LoVo (cell line): ENCODE measurements at regions not wholly inside any gene's neighbourhood (a gene's known extent, or its start where the extent isn't known, plus 50 kb on each side); places are given as distances from the start of the nearest gene placed in this dataset.

ENCODE experiments used
- DNase-seq: peaks from one replicate; pipeline ENCODE4 v3.0.0-alpha.2; 2016; ENCODE audit warnings: low spot score

DNA sequence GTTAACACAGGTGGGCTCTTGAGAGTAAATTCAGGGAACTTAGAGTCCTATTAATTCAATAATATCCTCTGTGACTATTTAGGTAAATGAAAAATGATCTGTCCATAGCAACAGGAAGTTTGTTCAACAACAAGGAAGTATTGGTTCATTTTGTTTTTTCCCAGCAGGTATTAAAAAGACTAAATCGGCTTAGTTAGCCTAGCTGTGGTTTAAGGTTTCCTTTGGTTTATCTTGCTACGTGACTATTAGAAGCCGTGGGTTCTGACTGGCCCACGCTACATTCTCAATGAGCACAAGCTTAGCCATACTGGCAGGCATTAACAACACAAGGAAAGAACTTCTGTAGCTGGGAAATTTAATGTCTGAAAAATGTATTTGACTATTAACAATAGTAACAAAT lies 168.8 kb upstream of the HS3ST1 start:
- no peak for DNase-seq

DNA sequence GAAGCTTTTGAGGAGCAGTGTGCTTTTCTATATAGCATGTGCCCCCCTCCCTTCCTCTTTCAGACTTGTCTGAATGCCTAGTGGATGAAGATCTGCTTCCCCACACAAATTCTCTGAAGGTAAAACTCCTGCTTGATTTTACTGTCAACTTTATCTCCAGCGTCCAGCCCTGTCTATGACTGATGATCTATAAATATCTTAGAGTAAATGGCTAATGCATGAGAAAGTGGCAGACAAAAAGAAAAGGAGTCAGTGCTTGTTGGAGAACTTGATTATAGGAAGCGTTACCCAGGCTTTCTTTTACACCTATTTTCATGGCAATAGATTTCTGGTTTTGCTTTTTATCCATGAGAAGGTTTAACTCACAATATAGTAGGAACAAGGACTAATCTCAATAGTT lies 168.3 kb upstream of the HS3ST1 start:
- DNase-seq: no peak

DNA sequence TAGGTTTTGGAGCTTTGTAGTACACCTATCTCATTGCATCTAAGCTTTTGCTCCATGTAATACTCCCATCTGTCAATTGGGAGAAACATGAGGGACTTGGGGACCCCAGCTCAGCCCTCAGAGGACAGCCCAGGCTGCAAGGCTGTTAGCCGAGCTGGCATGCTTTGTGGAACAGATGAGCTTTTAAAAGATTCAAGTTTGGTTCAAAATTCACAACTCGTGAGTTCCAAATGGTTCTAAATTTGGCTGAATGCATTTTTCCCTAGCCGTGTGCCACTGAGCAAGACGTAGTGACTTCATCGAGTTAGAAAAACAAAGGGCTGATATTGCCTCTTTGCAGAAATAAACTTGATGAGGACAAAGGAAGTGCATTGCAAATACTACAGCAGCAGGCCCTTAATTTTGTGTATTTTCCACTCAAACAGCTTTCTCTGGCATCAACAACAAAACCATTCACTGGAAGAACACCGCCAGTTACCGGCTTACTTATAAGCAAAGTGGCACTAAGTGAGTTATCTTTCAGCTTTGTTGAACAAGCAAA lies 165.0 kb upstream of the HS3ST1 start:
- DNase-seq: no peak

DNA sequence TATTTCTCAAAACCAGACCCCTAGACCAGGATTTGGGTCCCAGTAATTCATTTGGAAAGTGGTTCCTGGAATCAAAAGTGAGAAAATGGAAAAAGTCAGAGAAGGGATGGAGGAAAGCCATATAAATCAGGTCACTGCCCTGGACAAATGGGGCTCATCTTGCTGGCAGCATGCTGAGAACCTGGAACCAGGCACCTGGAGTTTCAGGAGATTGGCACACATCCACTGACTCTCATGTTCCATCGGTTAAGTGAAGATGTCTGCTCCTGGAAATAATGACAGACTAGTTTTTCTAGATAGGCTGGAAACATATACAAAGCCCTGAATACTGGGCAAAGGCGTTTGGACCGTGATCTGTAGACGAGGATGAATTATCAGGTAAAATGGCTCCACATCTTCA lies 163.6 kb upstream of the HS3ST1 start:
- no peak for DNase-seq

DNA sequence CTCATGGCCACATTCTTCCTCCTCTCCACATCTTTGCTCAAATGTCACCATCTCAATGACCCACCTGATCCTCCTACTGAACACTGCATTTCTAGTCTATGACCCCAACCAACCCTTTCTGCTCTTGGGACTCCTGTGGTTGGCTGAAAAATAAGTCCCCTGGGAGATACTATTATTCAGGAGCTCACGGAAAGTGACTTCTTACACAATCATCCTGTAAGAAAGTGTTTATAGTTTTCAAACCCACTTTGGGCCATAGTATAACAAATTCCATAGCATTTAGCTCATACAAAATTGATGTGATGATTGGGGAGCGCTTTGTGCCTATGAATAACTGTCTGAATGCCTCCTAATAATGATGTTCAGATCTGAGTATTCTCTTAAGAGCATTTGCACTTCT lies 161.4 kb upstream of the HS3ST1 start:
- DNase-seq: no peak

DNA sequence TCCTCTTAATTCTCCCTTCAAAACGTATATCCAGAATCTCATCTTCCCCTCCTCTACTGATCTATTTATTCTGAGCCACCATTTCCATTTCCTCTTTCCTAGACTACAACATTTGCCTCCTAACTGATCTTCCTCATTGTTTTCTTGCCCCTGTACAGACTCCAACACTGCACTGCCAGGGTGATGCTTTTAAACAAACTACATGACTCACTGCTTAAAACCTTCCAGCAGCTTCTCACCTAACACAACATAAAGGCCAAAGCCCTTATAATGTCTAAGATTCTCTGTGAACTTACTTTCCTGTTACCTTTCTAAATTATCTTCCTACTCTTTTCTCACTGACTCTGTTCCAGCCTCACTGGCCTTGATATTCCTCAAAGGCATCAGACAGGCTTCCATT lies 161.0 kb upstream of the HS3ST1 start:
- no peak for DNase-seq

DNA sequence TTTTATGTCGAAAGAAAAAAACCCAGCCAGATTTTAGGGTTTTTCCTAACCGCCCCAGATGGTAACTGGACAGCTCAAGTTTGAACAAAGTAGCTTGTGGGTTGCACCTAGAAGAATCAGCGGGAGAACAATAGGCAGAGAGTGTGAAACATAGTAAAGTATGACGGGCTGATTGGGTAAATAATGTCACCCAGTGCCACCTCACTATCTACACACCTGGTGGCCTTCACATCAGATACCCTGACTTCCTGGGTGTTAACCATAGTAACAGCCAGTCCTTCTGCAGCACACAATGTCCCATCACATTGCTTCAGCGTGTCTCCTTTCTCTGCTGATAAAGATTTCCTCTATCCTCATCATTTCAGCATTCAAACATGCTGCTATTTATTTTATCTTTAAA lies 159.1 kb upstream of the HS3ST1 start:
- no peak for DNase-seq

DNA sequence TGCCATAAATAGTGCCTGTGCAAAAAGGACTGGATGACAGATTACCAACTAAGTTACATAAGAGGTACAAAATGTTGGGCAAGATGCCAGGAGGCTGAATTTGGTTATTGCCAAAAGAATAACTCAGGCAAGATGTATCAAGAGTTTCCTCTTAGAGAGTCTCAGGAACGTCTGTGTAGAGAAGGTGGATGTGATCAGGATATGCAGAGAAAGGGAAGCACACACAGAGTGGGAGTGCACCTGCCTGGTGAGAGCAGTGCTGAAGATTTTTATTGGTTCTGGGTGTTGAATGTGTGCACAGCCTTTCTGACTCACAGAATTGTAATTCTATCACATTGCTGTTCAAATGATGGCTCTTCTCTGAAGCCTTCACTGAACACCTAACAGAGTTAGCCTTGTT lies 156.8 kb upstream of the HS3ST1 start:
- DNase-seq: peak; percentile 34

DNA sequence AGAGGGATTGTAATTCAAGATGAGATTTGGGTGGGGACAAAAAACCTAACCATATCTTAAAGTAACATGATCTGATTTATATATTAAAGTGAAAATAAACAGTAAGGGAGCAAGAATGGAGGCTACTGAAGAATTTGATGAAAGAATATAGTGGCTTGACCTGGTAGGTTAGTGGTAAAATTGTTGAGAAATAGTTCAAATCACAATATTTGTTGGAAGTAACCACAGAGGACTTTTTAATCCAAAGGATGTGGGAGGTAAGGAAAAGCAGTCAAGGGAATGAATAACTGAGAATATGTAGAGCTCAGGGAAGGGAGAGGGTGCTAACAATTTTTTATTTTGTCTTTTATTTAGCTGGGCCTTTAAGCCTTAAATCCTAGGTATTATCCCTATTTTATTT lies 139.8 kb upstream of the HS3ST1 start:
- DNase-seq: no peak

DNA sequence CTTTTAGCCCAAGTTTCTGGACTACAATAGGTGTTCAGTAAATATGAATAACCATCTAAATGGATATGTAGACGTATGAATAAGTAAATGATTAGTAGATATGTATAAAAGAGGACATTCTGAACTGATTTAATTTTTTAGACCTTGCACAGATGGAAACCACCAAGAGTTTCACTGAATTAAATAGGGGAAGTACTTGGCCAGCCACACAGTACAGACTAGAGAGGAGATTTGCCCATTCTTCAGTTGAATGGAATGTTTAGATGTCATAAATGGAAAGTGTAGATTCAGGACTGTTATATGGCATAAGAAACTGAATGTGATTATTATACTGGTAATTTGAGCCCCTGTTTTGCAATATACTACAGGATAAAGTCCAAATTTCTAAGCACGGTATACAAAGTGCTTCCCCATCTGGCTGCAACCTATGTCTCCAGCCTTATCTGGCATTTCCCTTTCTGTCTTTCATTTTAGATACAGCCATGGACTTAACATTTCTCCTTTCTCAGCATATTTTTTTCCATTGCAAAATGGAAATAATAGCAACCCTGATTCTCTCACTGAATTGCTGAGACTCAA lies 137.8 kb upstream of the HS3ST1 start:
- peak; percentile 18 for DNase-seq

DNA sequence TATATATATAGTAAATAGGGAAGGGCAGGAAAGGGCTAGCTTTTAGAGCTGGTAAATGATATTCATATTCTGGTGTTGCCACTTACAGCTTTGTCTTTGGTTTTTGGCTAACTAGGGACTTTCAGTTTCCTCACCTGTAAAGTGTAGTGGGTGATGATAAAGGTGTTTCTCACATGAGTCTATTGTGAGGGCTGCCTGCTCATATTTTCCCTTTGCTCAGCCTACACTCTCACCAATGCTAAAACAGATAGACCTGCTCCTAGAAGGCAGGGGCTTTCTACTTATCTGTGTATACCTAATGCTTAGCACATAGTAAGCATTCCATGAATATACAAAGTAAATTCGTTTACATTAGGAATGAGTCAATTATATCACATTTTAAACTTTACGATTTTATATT lies 137.2 kb upstream of the HS3ST1 start:
- DNase-seq: no peak

DNA sequence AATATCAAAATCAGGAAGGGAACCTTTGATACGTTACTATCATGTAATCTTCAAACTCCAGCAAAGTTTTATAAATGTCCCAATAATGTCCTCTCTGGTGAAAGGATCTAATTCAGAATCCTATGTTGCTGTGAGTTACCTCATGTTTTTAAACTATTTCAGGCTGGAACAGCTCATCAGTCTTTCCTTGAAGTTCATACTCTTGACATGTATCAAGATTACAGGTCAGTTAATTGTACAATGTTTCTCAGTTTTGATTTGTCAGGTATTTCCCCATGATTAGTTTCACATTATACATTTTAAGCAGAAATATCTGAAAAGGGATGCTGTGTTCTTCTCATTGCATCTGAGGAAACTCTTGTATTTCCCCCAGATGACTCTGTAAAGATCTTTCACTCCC lies 136.5 kb upstream of the HS3ST1 start:
- DNase-seq: no peak

DNA sequence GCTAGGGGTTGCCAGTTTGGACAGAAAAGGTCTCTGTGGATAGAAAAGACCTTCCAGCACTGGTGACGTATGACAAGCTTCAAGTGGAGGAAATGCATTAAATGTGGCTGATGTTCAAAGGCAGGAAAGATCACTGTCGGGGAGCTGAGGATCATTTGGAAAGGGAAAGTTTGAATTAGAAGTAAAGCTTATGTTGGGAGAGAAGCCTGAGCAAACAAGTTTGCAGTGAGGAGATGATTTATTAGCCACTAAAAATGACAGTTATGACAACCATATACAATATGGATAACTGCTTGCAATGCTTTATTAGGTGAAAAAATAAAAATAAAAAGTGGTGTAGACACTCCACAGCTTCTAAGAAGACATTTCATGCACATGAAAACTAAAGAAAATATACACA lies 135.3 kb upstream of the HS3ST1 start:
- no peak for DNase-seq

DNA sequence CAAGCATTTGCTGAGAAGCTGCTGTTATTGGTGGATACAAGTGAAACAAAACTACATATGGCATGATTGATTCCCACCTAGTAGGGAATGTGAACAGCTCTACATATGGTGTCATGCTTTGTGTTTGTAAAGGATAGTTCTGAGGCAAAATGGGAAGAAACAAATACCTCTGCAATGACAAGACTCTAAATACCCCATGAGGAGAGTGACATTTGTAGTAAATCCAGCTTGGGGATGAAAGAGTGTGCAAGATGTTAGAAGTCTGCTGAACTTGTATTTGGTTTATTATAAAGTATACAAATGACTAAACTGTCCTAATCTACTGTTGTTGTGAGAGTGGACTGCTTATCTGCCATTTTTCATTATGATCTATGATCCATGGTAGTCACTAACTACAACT lies 120.8 kb upstream of the HS3ST1 start:
- DNase-seq: no peak

DNA sequence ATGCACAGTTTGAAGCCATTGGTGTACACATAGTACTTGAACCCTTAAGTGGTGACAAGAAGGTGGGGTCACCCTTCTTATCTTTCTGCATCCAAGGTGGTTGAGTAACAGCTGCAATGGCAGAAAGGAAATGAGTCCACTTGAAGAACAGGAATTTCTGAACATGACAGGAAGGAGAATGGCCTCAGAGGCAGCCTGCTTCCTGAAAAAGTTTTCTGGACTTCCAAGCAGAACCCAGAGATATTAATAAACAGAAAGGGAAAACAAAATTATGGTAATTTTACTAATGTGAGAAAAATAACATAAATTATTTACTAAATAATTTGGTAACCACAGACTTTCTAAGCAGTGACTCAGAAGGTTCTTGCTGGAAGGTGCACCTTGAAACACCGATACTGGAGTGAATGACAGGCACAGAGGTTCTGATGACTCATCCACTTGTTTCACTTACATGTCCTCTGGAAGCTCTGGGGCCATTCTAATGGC lies 119.9 kb upstream of the HS3ST1 start:
- DNase-seq: peak; percentile 52

DNA sequence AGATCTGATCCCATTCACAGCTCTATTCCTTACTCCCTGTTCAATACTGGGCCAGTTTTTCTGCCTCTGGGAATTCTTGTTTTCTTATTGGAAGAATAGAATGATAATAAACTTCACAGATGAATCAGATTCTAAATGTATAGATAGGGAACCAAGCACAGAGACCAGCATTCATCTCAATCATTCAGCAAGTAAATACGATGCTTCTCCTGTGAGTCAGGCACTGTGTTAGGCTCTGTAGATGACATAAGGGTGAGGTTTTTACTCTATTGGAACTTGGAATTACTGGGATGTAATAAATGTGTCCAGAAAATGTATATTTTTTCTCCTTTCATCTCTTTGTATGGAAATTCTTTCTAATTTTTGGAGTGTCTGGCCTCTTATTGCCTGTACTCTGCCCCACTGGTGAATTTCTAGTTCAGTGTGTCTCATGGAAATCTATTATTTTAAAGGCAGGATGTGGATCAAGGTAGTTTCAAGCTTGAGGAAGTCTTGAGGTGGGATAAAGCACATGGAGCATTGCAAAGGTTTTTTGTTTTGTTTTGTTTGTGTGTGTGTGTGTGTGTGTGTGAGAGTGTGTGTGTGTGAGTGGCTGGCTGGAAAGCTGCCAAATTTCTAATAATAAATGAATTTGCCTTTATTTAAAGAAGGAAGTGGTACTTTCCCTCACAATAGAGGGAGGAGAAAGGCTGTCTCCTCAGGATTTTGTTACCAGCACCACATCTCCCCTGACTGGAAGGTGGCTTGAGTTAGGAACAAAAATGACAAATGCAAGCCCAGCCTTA lies 117.9 kb upstream of the HS3ST1 start:
- DNase-seq: no peak

DNA sequence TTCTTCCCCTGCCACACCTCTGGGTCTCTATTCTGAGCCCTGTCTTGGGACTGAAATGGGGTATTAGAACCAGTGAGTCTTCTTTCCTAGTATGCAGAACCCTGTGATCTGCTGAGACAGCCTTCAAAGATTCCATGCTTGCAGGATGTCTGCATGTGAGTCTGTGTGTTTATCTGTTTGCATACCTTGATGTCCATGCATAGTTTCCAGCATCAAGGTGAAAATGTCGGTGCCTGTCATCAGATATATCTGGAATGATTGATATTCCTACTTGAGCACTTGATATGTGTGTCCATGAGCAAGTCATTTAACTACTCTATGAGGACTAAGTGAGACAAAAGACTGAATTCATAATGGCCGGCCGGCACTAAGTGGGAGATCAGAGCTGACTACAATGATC lies 117.0 kb upstream of the HS3ST1 start:
- no peak for DNase-seq

DNA sequence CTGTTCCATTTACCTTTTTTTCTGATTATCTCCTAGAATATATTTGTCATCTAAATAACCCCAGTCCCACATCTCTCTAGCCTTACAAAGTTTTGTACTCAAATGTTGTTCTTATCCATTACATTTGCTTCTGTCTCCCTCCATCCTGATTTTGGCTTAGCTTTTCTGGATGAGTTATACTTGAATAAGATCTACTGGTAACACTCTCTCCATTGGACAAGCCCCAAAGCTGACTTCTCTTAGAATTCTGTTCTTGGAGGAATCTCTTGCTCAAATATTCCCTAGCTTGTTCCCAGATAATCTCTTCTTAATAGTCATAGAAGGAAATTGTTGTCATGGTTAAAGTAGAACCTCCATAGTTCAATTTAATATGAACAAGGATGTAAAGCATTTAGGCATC lies 115.5 kb upstream of the HS3ST1 start:
- DNase-seq: no peak

DNA sequence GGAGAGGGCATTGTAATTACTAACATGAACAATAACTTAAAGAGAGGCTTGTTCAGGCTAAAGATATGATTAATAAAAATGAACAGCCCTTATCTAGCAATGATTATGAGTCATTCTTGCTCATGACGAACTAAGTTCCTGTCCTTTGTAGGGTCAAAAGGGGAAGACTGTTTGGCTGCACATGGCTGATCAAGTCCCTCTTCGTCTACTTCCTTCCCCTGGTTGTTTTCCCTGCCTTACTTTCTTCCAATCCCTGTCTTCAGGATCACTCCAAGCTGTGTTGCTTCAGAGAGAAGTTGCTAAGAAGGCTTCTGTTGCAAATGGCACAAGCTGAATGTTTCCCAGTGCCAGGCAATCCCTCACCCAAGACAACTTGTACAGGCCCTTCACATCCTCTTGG lies 115.0 kb upstream of the HS3ST1 start:
- DNase-seq: peak; percentile 35

DNA sequence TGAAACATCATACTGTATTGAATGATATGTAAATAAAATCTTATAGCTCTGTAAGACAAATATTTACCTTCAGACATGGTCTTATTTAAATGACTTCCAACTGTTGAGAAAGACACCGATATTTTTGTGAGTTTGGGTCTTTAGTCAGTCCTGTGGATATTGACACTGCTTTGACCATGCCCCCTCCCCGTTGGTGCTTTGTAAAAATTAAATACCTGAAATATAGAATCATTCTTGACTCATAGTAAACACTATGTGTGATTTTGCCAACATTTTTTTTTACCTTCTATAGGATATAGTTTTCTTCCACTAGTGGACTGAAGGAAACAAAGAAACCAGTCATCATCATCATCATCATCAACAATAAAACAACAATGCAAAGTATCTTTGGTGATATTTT lies 114.3 kb upstream of the HS3ST1 start:
- DNase-seq: no peak

DNA sequence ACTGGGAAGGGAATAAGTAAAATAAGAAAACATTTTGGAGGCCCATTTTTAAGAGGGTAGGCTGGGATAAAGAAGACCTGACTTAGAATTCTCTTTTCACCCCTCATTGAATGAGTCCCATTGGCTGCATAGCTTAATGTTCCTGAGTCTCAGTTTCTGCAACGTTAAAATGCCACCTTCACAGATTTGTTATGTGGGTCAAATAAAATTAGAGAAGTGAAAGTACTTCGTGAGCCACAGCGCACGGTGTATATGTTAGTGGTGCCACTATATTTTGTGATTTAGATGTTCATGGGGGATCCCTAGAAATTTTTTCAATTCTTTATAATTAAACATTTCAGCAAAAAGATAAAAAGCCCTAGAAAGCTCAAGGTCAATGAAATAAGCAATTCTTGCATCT lies 109.2 kb upstream of the HS3ST1 start:
- DNase-seq: no peak

DNA sequence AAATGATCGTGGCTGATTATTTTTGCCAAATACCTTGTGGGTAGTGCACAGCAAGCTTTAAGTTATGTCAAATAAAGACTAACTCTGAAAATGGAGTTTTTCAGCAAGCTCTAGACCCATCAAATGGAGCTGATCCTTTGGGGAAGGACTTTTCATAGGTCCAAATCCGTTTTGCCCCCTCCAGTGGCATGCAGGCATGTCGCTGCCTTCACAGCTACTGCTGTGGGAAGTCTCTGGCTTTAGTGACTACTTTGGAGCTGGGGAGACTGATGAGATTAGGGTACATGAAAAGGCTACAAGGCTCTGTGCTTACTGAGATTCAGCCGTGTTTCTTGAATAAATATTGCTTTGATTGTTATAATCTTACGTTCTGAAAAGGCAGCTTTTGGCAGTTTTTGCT lies 106.6 kb upstream of the HS3ST1 start:
- DNase-seq: no peak

DNA sequence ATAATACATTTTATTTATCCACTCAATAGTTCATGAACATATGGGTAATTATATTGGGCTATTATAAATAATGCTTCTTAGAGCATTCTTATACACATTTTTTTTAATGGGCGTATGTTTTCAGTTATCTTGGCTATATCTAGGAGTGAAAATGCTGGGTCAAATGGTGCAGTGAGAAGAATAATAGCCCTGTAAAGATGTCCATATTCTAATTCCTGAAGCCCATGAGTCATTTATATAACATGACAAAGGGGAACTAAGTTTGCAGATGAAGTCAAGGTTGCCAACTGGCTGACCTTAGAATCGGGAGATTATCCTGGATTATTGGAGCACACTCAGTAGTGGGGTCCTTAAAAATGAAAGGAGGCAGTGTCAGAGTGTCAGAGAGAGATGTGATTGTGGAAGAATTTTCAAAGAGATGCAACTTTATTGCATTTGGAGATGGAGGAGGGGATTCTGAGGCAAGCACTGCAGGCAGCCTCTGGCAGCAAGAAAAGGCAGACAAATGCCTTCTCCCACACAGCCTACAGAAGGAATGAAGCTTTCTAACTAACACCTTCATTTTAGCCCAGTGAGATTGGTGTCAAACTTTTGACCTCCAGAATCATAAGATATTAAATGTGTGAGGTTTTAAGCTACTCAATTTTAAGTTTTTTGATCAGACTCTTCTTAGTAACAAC lies 106.1 kb upstream of the HS3ST1 start:
- no peak for DNase-seq
